Panc1 (cell line): ENCODE measurements at regions not wholly inside any gene's neighbourhood (a gene's known extent, or its start where the extent isn't known, plus 50 kb on each side); places are given as distances from the start of the nearest gene placed in this dataset.

Source experiments
- ATAC-seq: fragments of 200-7000 bp; cut with Tn5 transposase; 2 replicates; pipeline ENCODE4 v1.9.1; 2020; ENCODE audit warnings: mild to moderate bottlenecking, moderate library complexity
- BruUV-seq: library from RNA; stranded (reverse); fragments of 400-500 nt; replicated peaks from 2 replicates; lab custom pipeline; 2021; lab: Mats Ljungman, UMichigan
- CTCF ChIA-PET: fragments of 300-600 bp; sonication (Branson Sonifier 250); formaldehyde crosslinking; loops from one replicate; lab custom pipeline; 2022; ENCODE audit warnings: antibody characterized with exemption; lab: Charles Lee
- POLR2A ChIA-PET: fragments of 300-600 bp; sonication (Branson Sonifier 250); formaldehyde crosslinking; loops from one replicate; lab custom pipeline; 2022; ENCODE audit warnings: antibody characterized with exemption; lab: Charles Lee
- DNase-seq: peaks from one replicate; pipeline ENCODE4 v3.0.0-alpha.2; 2010; ENCODE audit warnings: low read depth, low spot score
- H3K27ac ChIP-seq: 2 replicates; pipeline ENCODE4 v1.5.1; 2011; ENCODE audit warnings: mild to moderate bottlenecking, low read length, inconsistent platforms
- H3K27me3 ChIP-seq: fragments of 200-500 bp; sonication (Bioruptor generic); 2 replicates; pipeline ENCODE4 v1.6.0; 2014; ENCODE audit warnings: low read length, inconsistent platforms; ENCODE audit not compliant: control insufficient read depth, insufficient read depth
- H3K36me3 ChIP-seq: fragments of 200-500 bp; sonication (Bioruptor generic); 2 replicates; pipeline ENCODE4 v1.5.1; 2014; ENCODE audit warnings: inconsistent platforms, mild to moderate bottlenecking, low read length, moderate library complexity; ENCODE audit not compliant: control insufficient read depth, insufficient read depth
- H3K4me1 ChIP-seq: 2 replicates; pipeline ENCODE4 v1.5.1; 2011; ENCODE audit warnings: inconsistent platforms, mild to moderate bottlenecking, low read length, moderate library complexity; ENCODE audit not compliant: control insufficient read depth, insufficient read depth
- H3K4me3 ChIP-seq, 2 experiments: 2 replicates each; pipeline ENCODE4 v1.5.1; 2011 to 2012; ENCODE audit warnings: low read depth in 2 of 2, low read length in 2 of 2, mild to moderate bottlenecking in 2 of 2, inconsistent platforms in 1 of 2, moderate library complexity in 1 of 2
- H3K9me3 ChIP-seq: fragments of 200-500 bp; sonication (Bioruptor generic); 2 replicates; pipeline ENCODE4 v1.5.1; 2014; ENCODE audit warnings: low read depth, mild to moderate bottlenecking, inconsistent platforms, low read length, moderate library complexity; ENCODE audit not compliant: control insufficient read depth, insufficient read depth
- CTCF ChIP-seq: fragments of 450-650 bp; IDR thresholded peaks from 2 replicates; pipeline ENCODE4 v1.5.1; 2017; ENCODE audit warnings: mild to moderate bottlenecking
- POLR2AphosphoS5 ChIP-seq: IDR thresholded peaks from 2 replicates; pipeline ENCODE4 v1.6.1; 2012; ENCODE audit warnings: mild to moderate bottlenecking, low read depth, low read length, moderate library complexity
- REST ChIP-seq, 2 experiments: IDR thresholded peaks; 2 replicates each; pipeline ENCODE4 v1.6.1; 2011 to 2012; ENCODE audit warnings: low read depth in 2 of 2, control low read depth in 1 of 2, low read length in 1 of 2, mild to moderate bottlenecking in 1 of 2, moderate library complexity in 1 of 2; ENCODE audit not compliant: insufficient read depth in 1 of 2
- SIN3A ChIP-seq: IDR thresholded peaks from 2 replicates; pipeline ENCODE4 v1.6.1; 2012; ENCODE audit warnings: low read depth, mild to moderate bottlenecking, low read length, moderate library complexity, borderline replicate concordance; ENCODE audit not compliant: insufficient read depth
- TCF7L2 ChIP-seq: IDR thresholded peaks from 2 replicates; pipeline ENCODE4 v1.6.1; 2011; ENCODE audit warnings: mild to moderate bottlenecking, low read depth, low read length, inconsistent platforms
- in situ Hi-C: cut with HindIII; loops from 2 replicates; pipeline ENCODE4 v1.10.0; 2016; ENCODE audit warnings: low sequenced_read_pairs, low pct_unique_long_range_greater_than_20kb
- intact Hi-C: fragments of 100-400 bp; cut with micrococcal nuclease; formaldehyde crosslinking; loops from one replicate; pipeline ENCODE4 v1.10.0; 2022; ENCODE audit not compliant: unreplicated experiment

- no peak overlapping the region for H3K4me3 ChIP-seq
- H3K27me3 ChIP-seq, result no peaks in the 10 kb centered on the region
- in situ Hi-C loops (no loop called here), intact Hi-C loops (no loop called here)
- H3K27ac ChIP-seq, result peak overlapping the region; percentile 67
- no peaks in the 10 kb centered on the region for H3K9me3 ChIP-seq
- ATAC-seq (no peak), DNase-seq (no peak)
- H3K4me1 ChIP-seq, result peaks cover 97% of the 10 kb centered on the region
- no peaks in the 10 kb centered on the region for H3K36me3 ChIP-seq
- TF ChIP-seq REST (IDR thresholded peaks at IDR 0.05; ENCODE audit: insufficient read depth in 1 of 2, low read depth in 2 of 2, low read length in 1 of 2), result no peak
- ChIA-PET CTCF (no interaction called here), POLR2A (no interaction called here)
- BruUV-seq, result no TSS peak
Measured at GRCh38 chr17:77381185-77381700, 240.5 kb downstream of the SEC14L1 start.

GRCh38 chr17:77381731-77382130 is 241.0 kb downstream of the SEC14L1 start:
- H3K4me1 ChIP-seq, result peaks cover 97% of the 10 kb centered on the region
- intact Hi-C loops, result no loop called here
- CTCF ChIA-PET, result no interaction called here

More at GRCh38 chr17:77381731-77382130, 241.0 kb downstream of the SEC14L1 start:
- no peak overlapping the region for H3K4me3 ChIP-seq
- H3K27me3 ChIP-seq, result no peaks in the 10 kb centered on the region
- H3K9me3 ChIP-seq, result no peaks in the 10 kb centered on the region
- DNase-seq, result no peak
- ATAC-seq, result no peak
- POLR2A ChIA-PET, result no interaction called here
- TF ChIP-seq CTCF (no peak), TCF7L2 (no peak), POLR2AphosphoS5 (no peak), REST (IDR thresholded peaks at IDR 0.05; ENCODE audit: insufficient read depth in 1 of 2, low read depth in 2 of 2, low read length in 1 of 2) (no peak), SIN3A (no peak)
- H3K36me3 ChIP-seq, result no peaks in the 10 kb centered on the region
- no TSS peak for BruUV-seq
- in situ Hi-C loops, result no loop called here
- H3K27ac ChIP-seq, result peak overlapping the region; percentile 67
